GM21576 (cell line): ENCODE measurements at regions not wholly inside any gene's neighbourhood (a gene's known extent, or its start where the extent isn't known, plus 50 kb on each side); places are given as distances from the start of the nearest gene placed in this dataset.
"Not testable (repeated sequence)": the region's sequence is repeated elsewhere in the genome, so short reads cannot be mapped to it uniquely, and the experiment has no call there.

Source experiments
- ATAC-seq: cut with Tn5 transposase; IDR thresholded peaks from one replicate; pipeline ENCODE4 v1.9.1; 2021; ENCODE audit warnings: mild to moderate bottlenecking, moderate library complexity; ENCODE audit not compliant: unreplicated experiment

- no peak for ATAC-seq
Observed at GRCh38 chr2:53381271-53381670, 386.3 kb upstream of the CHAC2 start.

- no peak for ATAC-seq
Observed at GRCh38 chr2:53379547-53379946, 388.1 kb upstream of the CHAC2 start.

- no peak for ATAC-seq
Observed at GRCh38 chr2:53378791-53379190, 388.8 kb upstream of the CHAC2 start.

- no peak for ATAC-seq
Observed at GRCh38 chr2:53373126-53373525, 394.5 kb upstream of the CHAC2 start.

GRCh38 chr2:53366543-53366942, 401.1 kb upstream of the CHAC2 start:
- ATAC-seq, result no peak

- ATAC-seq, result no peak
Observed at GRCh38 chr2:53362934-53363333, 404.7 kb upstream of the CHAC2 start.

- no peak for ATAC-seq
Observed at GRCh38 chr2:53356291-53356905, 411.2 kb upstream of the CHAC2 start.

GRCh38 chr2:53353135-53354114, 414.2 kb upstream of the CHAC2 start:
- ATAC-seq, result no peak

GRCh38 chr2:53347269-53347668, 420.3 kb upstream of the CHAC2 start:
- no peak for ATAC-seq

- no peak for ATAC-seq
Observed at GRCh38 chr2:53342248-53342647, 425.4 kb upstream of the CHAC2 start.

- no peak for ATAC-seq
Observed at GRCh38 chr2:53334610-53335009, 433.0 kb upstream of the CHAC2 start.

- no peak for ATAC-seq
Observed at GRCh38 chr2:53331667-53332066, 435.9 kb upstream of the CHAC2 start.

GRCh38 chr2:53317861-53318260, 449.7 kb upstream of the CHAC2 start:
- no peak for ATAC-seq

- no peak for ATAC-seq
Observed at GRCh38 chr2:53315149-53315548, 452.5 kb upstream of the CHAC2 start.

- ATAC-seq, result no peak
Observed at GRCh38 chr2:53314718-53315117, 452.9 kb upstream of the CHAC2 start.

GRCh38 chr2:53313644-53314043, 454.0 kb upstream of the CHAC2 start:
- ATAC-seq, result not testable (repeated sequence)

GRCh38 chr2:53312721-53313120, 454.9 kb upstream of the CHAC2 start:
- ATAC-seq, result no peak

GRCh38 chr2:53312181-53312580, 455.4 kb upstream of the CHAC2 start:
- ATAC-seq, result no peak

- ATAC-seq, result no peak
Observed at GRCh38 chr2:53303012-53303578, 464.5 kb upstream of the CHAC2 start.

- ATAC-seq, result no peak
Observed at GRCh38 chr2:53302455-53302854, 465.1 kb upstream of the CHAC2 start.

GRCh38 chr2:53289309-53290006, 478.1 kb upstream of the CHAC2 start:
- no peak for ATAC-seq
